CD4-positive, CD25-positive, alpha-beta regulatory T cell (primary cell): ENCODE measurements at regions not wholly inside any gene's neighbourhood (a gene's known extent, or its start where the extent isn't known, plus 50 kb on each side); places are given as distances from the start of the nearest gene placed in this dataset.

Experiments
- ATAC-seq, 2 donors: fragments of 150-1000 bp; cut with Tn5 transposase; one replicate each; pipeline ENCODE4 v1.10.0; 2021; ENCODE audit warnings: low read depth in 2 of 2, moderate number of reproducible peaks in 2 of 2, moderate library complexity in 1 of 2
- DNase-seq, 3 donors: peaks; one replicate each; pipeline versions ENCODE4 v3.0.0 to v3.0.0-alpha.2; 2012 to 2022; ENCODE audit warnings: mixed read lengths in 1 of 3
- H3K27ac ChIP-seq: one replicate; pipeline ENCODE4 v1.7.0; 2013; ENCODE audit warnings: mild to moderate bottlenecking, low read length; ENCODE audit not compliant: insufficient read depth, poor library complexity, severe bottlenecking
- H3K27me3 ChIP-seq: one replicate; pipeline ENCODE4 v1.7.0; 2013; ENCODE audit warnings: low read length; ENCODE audit not compliant: control insufficient read depth, insufficient read depth
- H3K36me3 ChIP-seq: one replicate; pipeline ENCODE4 v1.7.0; 2013; ENCODE audit warnings: mild to moderate bottlenecking, low read length, moderate library complexity; ENCODE audit not compliant: control insufficient read depth, insufficient read depth
- H3K4me1 ChIP-seq: 2 replicates; pipeline ENCODE4 v1.7.0; 2013; ENCODE audit warnings: mild to moderate bottlenecking, low read length; ENCODE audit not compliant: insufficient read depth, control insufficient read depth, poor library complexity, severe bottlenecking
- H3K4me3 ChIP-seq: one replicate; pipeline ENCODE4 v1.7.0; 2013; ENCODE audit warnings: low read depth, mild to moderate bottlenecking, low read length, moderate library complexity
- H3K9me3 ChIP-seq, 2 experiments: 1 replicate in 1 of 2; 2 replicates in 1 of 2; pipeline ENCODE4 v1.7.0; 2013; ENCODE audit warnings: low read length in 2 of 2, mild to moderate bottlenecking in 1 of 2, moderate library complexity in 1 of 2; ENCODE audit not compliant: control insufficient read depth in 2 of 2
- H3K27ac Mint-ChIP-seq, 3 donors: one replicate each; pipeline ENCODE4 v1.8.0; 2020 to 2022; ENCODE audit warnings: mild to moderate bottlenecking in 3 of 3, mixed read lengths in 3 of 3, moderate library complexity in 2 of 3
- H3K27me3 Mint-ChIP-seq: one replicate; pipeline ENCODE4 v1.8.0; 2022; ENCODE audit warnings: mild to moderate bottlenecking, mixed read lengths
- H3K36me3 Mint-ChIP-seq: one replicate; pipeline ENCODE4 v1.8.0; 2020; ENCODE audit warnings: mixed read lengths
- H3K4me1 Mint-ChIP-seq, 4 donors: one replicate each; pipeline ENCODE4 v1.8.0; 2020 to 2022; ENCODE audit warnings: mixed read lengths in 4 of 4, mild to moderate bottlenecking in 1 of 4
- H3K4me3 Mint-ChIP-seq, 4 donors: one replicate each; pipeline ENCODE4 v1.8.0; 2020 to 2022; ENCODE audit warnings: mild to moderate bottlenecking in 4 of 4, mixed read lengths in 4 of 4, moderate library complexity in 3 of 4
- H3K9me3 Mint-ChIP-seq, 7 donors: one replicate each; pipeline ENCODE4 v1.8.0; 2020 to 2022; ENCODE audit warnings: mixed read lengths in 7 of 7, mild to moderate bottlenecking in 3 of 7, moderate library complexity in 2 of 7

DNA sequence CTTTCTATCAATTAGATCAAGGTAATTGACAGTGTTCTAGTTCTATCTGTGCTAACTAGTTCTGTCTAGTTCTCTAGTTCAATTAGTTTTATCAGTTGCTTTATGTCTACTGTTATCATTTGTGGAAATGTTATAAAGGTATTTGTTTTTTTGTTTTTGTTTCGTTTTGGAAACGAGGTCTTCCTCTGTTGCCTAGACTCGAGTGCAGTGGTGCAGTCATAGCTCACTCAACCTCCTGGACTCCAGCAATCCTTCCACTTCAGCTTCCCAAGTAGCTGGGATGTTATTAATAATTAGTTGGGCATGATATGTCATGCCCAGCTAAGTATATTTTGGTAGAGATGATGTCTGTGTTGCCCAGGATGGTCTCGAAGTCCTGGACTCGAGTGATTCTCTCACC is 1682.8 kb upstream of the LRRTM1 start:
- ATAC-seq, result no peak
- Histone ChIP-seq H3K27ac (no peak overlapping the region), H3K36me3 (no peaks in the 10 kb centered on the region), H3K4me3 (no peak overlapping the region), H3K27me3 (no peaks in the 10 kb centered on the region), H3K4me1 (no peaks in the 10 kb centered on the region), H3K9me3 (peaks cover 5 to 12% of the 10 kb centered on the region in 2 experiments)
- Mint-ChIP-seq H3K4me3 (no peak overlapping the region), H3K36me3 (no peaks in the 10 kb centered on the region), H3K27ac (no peak overlapping the region), H3K27me3 (no peaks in the 10 kb centered on the region), H3K9me3 (peaks cover 0 to 15% (median 4%) of the 10 kb centered on the region in 7 donors), H3K4me1 (no peaks in the 10 kb centered on the region)
- no peak for DNase-seq

DNA sequence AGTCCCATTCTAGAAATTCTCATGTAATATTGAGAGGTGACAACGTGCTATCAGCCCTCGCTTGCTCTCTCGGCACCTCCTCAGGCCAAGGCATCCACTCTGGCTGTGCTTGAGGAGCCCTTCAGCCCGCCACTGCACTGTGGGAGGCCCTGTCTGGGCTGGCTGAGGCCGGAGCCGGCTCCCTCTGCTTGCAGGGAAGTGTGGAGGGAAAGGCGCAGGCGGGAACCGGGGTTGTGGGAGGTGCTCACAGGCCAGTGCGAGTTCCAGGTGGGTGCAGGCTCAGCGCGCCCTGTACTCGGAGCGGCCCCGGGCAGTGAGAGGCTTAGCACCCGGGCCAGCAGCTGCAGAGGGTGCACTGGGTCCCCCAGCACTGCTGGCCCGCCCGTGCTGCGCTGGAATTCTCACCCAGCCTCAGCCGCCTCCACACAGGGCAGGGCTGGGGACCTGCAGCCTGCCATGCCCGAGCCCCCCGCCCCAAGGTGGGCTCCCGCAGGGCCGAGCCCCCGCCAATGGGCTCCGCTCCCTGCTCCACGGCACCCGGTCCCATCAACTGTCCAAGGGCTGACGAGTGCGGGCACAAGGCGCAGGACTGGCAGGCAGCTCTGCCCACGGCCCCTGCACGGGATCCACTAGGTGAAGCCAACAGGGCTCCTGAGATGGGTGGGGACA is 1680.6 kb upstream of the LRRTM1 start:
- ATAC-seq (no peak), DNase-seq (no peak)
- Mint-ChIP-seq H3K4me1 (no peaks in the 10 kb centered on the region), H3K4me3 (no peak overlapping the region), H3K36me3 (no peaks in the 10 kb centered on the region), H3K9me3 (peaks cover 0 to 15% (median 7%) of the 10 kb centered on the region in 7 donors), H3K27ac (no peak overlapping the region), H3K27me3 (no peaks in the 10 kb centered on the region)
- no peaks in the 10 kb centered on the region for H3K36me3 ChIP-seq
- no peak overlapping the region for H3K4me3 ChIP-seq
- no peaks in the 10 kb centered on the region for H3K4me1 ChIP-seq
- no peak overlapping the region for H3K27ac ChIP-seq
- no peaks in the 10 kb centered on the region for H3K27me3 ChIP-seq
- H3K9me3 ChIP-seq, result peaks cover 5 to 11% of the 10 kb centered on the region in 2 experiments

DNA sequence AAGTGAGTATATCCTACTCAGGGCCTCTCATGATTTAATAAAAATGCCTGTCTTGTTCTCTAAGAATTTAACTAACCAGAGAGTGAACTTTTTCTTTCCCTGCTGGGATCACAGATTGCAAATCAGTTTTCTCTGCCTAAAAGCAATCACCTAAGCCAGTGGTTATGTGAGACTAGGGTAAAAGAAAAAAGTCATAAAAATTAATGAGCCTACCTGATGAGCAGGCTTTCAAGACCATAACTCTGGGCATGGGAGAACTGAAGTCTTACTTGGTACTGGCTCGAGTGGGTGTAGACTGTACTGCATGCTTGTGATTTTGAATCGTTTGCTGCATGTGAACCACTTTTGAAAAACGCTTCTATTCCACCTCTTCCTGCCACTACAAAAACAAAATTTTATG is 1677.0 kb upstream of the LRRTM1 start:
- Histone ChIP-seq H3K27me3 (no peaks in the 10 kb centered on the region), H3K36me3 (no peaks in the 10 kb centered on the region), H3K4me1 (no peaks in the 10 kb centered on the region), H3K9me3 (peaks cover 3 to 14% of the 10 kb centered on the region in 2 experiments), H3K4me3 (no peak overlapping the region), H3K27ac (no peak overlapping the region)
- H3K4me1 Mint-ChIP-seq, result no peaks in the 10 kb centered on the region
- no peak overlapping the region for H3K27ac Mint-ChIP-seq
- DNase-seq (no peak), ATAC-seq (no peak)
- H3K4me3 Mint-ChIP-seq, result no peak overlapping the region
- no peaks in the 10 kb centered on the region for H3K27me3 Mint-ChIP-seq
- peaks cover 0 to 16% (median 9%) of the 10 kb centered on the region in 7 donors for H3K9me3 Mint-ChIP-seq
- no peaks in the 10 kb centered on the region for H3K36me3 Mint-ChIP-seq

DNA sequence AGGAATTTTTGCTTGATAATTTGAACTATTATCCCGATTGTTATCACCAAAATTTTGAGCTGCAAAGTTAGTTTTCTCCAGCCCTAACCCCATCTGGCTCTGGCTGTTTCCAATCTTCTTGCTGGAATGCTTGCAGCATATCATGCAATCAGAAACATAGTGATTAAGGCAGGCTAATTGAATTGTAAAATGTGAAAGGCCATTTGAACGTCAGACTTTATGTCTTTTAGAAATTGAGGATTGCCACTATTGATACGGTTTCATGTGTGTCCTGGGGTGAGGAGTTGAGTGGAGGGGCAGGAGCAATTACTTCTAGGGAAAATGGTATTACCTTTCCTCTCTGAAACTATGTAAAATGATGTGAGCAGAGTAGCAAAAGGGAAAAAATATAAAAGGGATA is 1674.5 kb upstream of the LRRTM1 start:
- Histone ChIP-seq H3K36me3 (no peaks in the 10 kb centered on the region), H3K27ac (no peak overlapping the region), H3K9me3 (peaks cover 3 to 14% of the 10 kb centered on the region in 2 experiments), H3K4me3 (no peak overlapping the region), H3K4me1 (no peaks in the 10 kb centered on the region), H3K27me3 (no peaks in the 10 kb centered on the region)
- H3K36me3 Mint-ChIP-seq, result no peaks in the 10 kb centered on the region
- no peaks in the 10 kb centered on the region for H3K27me3 Mint-ChIP-seq
- DNase-seq (no peak), ATAC-seq (no peak)
- no peaks in the 10 kb centered on the region for H3K4me1 Mint-ChIP-seq
- H3K4me3 Mint-ChIP-seq, result no peak overlapping the region
- peaks cover 0 to 15% (median 7%) of the 10 kb centered on the region in 7 donors for H3K9me3 Mint-ChIP-seq
- no peak overlapping the region for H3K27ac Mint-ChIP-seq

DNA sequence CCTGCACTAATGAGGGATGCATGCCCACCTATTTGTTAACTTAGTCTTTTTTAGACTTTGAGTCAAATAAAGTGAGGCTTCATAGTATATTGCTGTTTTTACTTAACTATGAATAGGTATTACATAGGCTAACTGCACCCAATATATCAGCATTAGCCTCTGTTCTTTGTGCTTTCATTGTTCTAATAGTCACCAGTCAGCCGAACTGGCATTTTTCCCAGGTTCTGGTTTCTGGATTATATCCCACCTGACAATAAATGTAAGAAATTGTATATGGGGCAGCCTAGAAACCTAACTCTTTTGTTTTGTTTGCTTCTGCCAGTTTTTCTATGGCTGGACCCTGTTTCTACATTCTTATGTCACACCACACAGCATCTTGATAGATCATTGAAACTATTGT is 1672.4 kb upstream of the LRRTM1 start:
- no peak overlapping the region for H3K27ac ChIP-seq
- Mint-ChIP-seq H3K36me3 (no peaks in the 10 kb centered on the region), H3K9me3 (peaks cover 0 to 15% (median 4%) of the 10 kb centered on the region in 7 donors), H3K27ac (no peak overlapping the region), H3K4me3 (no peak overlapping the region), H3K27me3 (no peaks in the 10 kb centered on the region), H3K4me1 (no peaks in the 10 kb centered on the region)
- H3K4me1 ChIP-seq, result no peaks in the 10 kb centered on the region
- DNase-seq, result no peak
- no peaks in the 10 kb centered on the region for H3K27me3 ChIP-seq
- H3K9me3 ChIP-seq, result peaks cover 0 to 5% of the 10 kb centered on the region in 2 experiments
- no peak overlapping the region for H3K4me3 ChIP-seq
- ATAC-seq, result no peak
- H3K36me3 ChIP-seq, result no peaks in the 10 kb centered on the region

DNA sequence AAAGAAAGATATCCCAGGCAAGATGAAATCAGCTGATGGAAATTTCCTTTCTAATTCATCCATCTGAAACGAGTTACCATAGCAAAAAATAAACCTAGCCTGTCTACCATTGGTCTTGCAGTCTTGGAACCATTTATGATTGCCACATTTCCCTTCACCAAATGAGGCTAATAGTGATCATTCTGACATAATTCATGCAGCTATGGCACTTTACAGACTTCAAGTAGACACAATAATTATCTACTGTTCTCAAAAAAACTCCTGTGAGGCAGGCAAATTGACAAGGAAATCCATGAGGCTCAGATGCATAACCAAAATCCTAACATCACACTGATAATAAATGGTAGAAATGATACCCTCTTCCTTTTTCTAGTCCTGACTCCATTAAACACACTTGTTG is 1669.7 kb upstream of the LRRTM1 start:
- DNase-seq (no peak), ATAC-seq (no peak)
- Mint-ChIP-seq H3K9me3 (peaks cover 0 to 10% (median 4%) of the 10 kb centered on the region in 7 donors), H3K27ac (no peak overlapping the region), H3K4me3 (no peak overlapping the region), H3K27me3 (no peaks in the 10 kb centered on the region), H3K36me3 (no peaks in the 10 kb centered on the region), H3K4me1 (no peaks in the 10 kb centered on the region)
- H3K9me3 ChIP-seq, result peaks cover 0 to 4% of the 10 kb centered on the region in 2 experiments
- no peaks in the 10 kb centered on the region for H3K4me1 ChIP-seq
- no peak overlapping the region for H3K27ac ChIP-seq
- H3K27me3 ChIP-seq, result no peaks in the 10 kb centered on the region
- H3K4me3 ChIP-seq, result no peak overlapping the region
- H3K36me3 ChIP-seq, result no peaks in the 10 kb centered on the region

DNA sequence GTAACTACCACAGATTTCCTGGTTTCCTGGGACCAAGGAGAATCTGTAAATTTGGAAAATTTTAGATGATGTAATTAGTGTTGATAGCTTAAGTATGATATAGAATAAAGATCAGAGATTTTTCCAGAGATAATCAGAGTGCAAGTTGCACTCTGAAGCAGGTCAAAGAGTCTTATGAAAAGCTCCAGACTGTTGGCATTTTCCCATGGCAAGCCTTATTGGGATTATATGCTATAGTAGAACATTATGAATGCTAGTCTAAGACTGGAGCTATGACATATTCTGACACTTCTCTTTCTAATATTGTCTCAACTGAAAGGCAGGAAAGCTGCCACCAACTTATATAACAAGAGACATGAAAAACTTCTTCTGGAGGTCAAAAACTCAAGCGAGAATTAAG is 1638.3 kb upstream of the LRRTM1 start:
- no peaks in the 10 kb centered on the region for H3K36me3 ChIP-seq
- DNase-seq (no peak), ATAC-seq (no peak)
- H3K4me3 ChIP-seq, result no peak overlapping the region
- H3K4me1 Mint-ChIP-seq, result no peaks in the 10 kb centered on the region
- no peak overlapping the region for H3K27ac ChIP-seq
- no peaks in the 10 kb centered on the region for H3K27me3 ChIP-seq
- peaks cover 0 to 27% (median 5%) of the 10 kb centered on the region in 7 donors for H3K9me3 Mint-ChIP-seq
- no peaks in the 10 kb centered on the region for H3K36me3 Mint-ChIP-seq
- H3K27ac Mint-ChIP-seq, result no peak overlapping the region
- no peak overlapping the region for H3K4me3 Mint-ChIP-seq
- H3K4me1 ChIP-seq, result no peaks in the 10 kb centered on the region
- no peaks in the 10 kb centered on the region for H3K27me3 Mint-ChIP-seq
- H3K9me3 ChIP-seq, result peaks cover 2 to 4% of the 10 kb centered on the region in 2 experiments

DNA sequence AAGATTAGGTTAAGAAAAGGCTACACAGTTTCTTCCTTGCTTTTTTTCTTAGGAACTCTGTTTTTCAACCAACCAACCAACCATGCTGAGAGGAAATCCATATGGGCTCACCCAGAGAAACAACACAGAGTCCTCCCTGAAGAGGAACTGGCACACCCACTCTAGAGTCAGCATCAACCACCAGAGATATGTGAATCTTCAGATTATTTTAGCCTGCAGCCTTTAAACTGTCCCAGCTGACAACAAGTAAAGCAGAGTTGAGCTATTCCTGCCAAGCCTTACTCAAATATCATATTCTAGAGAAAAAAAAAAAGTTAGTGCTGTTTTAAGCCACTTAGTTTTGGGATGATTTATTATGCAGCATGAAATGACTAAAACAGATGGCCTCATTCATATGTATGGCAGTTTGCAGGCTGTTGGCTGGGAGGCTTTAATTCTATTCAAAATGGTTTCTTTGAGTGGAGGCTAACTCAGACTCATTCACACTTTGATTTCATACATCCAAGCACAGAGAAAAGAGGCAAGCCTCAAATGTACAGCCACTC is 1637.7 kb upstream of the LRRTM1 start:
- no peaks in the 10 kb centered on the region for H3K4me1 Mint-ChIP-seq
- no peak overlapping the region for H3K4me3 ChIP-seq
- H3K36me3 Mint-ChIP-seq, result no peaks in the 10 kb centered on the region
- H3K4me3 Mint-ChIP-seq, result no peak overlapping the region
- peaks cover 2 to 4% of the 10 kb centered on the region in 2 experiments for H3K9me3 ChIP-seq
- DNase-seq, result no peak
- H3K27me3 Mint-ChIP-seq, result no peaks in the 10 kb centered on the region
- no peaks in the 10 kb centered on the region for H3K4me1 ChIP-seq
- no peak overlapping the region for H3K27ac Mint-ChIP-seq
- H3K9me3 Mint-ChIP-seq, result peaks cover 0 to 27% (median 5%) of the 10 kb centered on the region in 7 donors
- no peaks in the 10 kb centered on the region for H3K27me3 ChIP-seq
- no peak for ATAC-seq
- H3K27ac ChIP-seq, result no peak overlapping the region
- no peaks in the 10 kb centered on the region for H3K36me3 ChIP-seq
